HCT116 (cell line): ENCODE measurements at regions not wholly inside any gene's neighbourhood (a gene's known extent, or its start where the extent isn't known, plus 50 kb on each side); places are given as distances from the start of the nearest gene placed in this dataset.

Source experiments
- ATAC-seq: fragments of 200-7000 bp; cut with Tn5 transposase; 2 replicates; pipeline ENCODE4 v1.9.1; 2020; ENCODE audit warnings: mild to moderate bottlenecking, moderate library complexity
- BruUV-seq: library from RNA; stranded (reverse); fragments of 400-500 nt; replicated peaks from 2 replicates; lab custom pipeline; 2021; lab: Mats Ljungman, UMichigan
- CTCF ChIA-PET: fragments of 300-600 bp; sonication (Branson Sonifier 250); formaldehyde crosslinking; loops from one replicate; lab custom pipeline; 2021; ENCODE audit warnings: antibody characterized with exemption; lab: Charles Lee
- POLR2A ChIA-PET: fragments of 300-600, 350-600 bp; sonication (Branson Sonifier 250); formaldehyde crosslinking; loops from one replicate; lab custom pipeline; 2021; ENCODE audit warnings: antibody characterized with exemption; lab: Charles Lee
- RAD21 ChIA-PET, 2 experiments: fragments of 300-600 bp; sonication (Branson Sonifier 250); formaldehyde crosslinking; loops; one replicate each; lab custom pipeline; 2023; ENCODE audit warnings: low total read pairs in 2 of 2; ENCODE audit not compliant: uncharacterized antibody in 2 of 2, unreplicated experiment in 2 of 2, low non-redundant PET in 1 of 2; lab: Charles Lee
- DNase-seq: peaks from one replicate; pipeline ENCODE4 v3.0.0-alpha.2; 2010; ENCODE audit warnings: low read depth, low spot score
- H2AFZ ChIP-seq: fragments of 200-600 bp; shearing (Covaris generic), sonication (generic); 2 replicates; pipeline ENCODE4 v1.6.1; 2017; ENCODE audit warnings: low read depth, mixed run types, mixed read lengths, antibody characterized with exemption, low read length; ENCODE audit not compliant: poor library complexity, severe bottlenecking
- H3K27ac ChIP-seq: 2 replicates; pipeline ENCODE4 v1.5.1; 2012; ENCODE audit warnings: low read depth, low read length
- H3K27me3 ChIP-seq: fragments of 200-600 bp; sonication (generic); 2 replicates; pipeline ENCODE4 v1.6.1; 2016; ENCODE audit warnings: mixed run types, low read length, mixed read lengths; ENCODE audit not compliant: insufficient read depth
- H3K36me3 ChIP-seq, 2 experiments: fragments of 200-500 bp in 1 of 2; fragments of 200-600 bp in 1 of 2; sonication (Bioruptor generic) in 1 of 2; sonication (generic) in 1 of 2; 2 replicates each; pipeline versions ENCODE4 v1.5.1 to v1.6.1; 2014 to 2016; ENCODE audit warnings: low read length in 2 of 2, inconsistent platforms in 1 of 2, mixed read lengths in 1 of 2, mixed run types in 1 of 2; ENCODE audit not compliant: insufficient read depth in 2 of 2, control insufficient read depth in 1 of 2
- H3K4me1 ChIP-seq, 2 experiments: fragments of 200-600 bp in 1 of 2; sonication (generic) in 1 of 2; 2 replicates each; pipeline versions ENCODE4 v1.5.1 to v1.6.1; 2012 to 2017; ENCODE audit warnings: low read length in 2 of 2, inconsistent platforms in 1 of 2, mild to moderate bottlenecking in 1 of 2, mixed read lengths in 1 of 2, mixed run types in 1 of 2, moderate library complexity in 1 of 2; ENCODE audit not compliant: insufficient read depth in 2 of 2, control insufficient read depth in 1 of 2
- H3K4me2 ChIP-seq: fragments of 200-600 bp; sonication (generic); 2 replicates; pipeline ENCODE4 v1.6.1; 2017; ENCODE audit warnings: mixed run types, low read length, mixed read lengths
- H3K4me3 ChIP-seq, 2 experiments: fragments of 200-600 bp in 1 of 2; sonication (generic) in 1 of 2; replicated peaks in 1 of 2; 2 replicates each; pipeline ENCODE4 v1.5.1; 2011 to 2016; ENCODE audit warnings: low read length in 2 of 2, control low read depth in 1 of 2, low read depth in 1 of 2, mild to moderate bottlenecking in 1 of 2, mixed read lengths in 1 of 2, mixed run types in 1 of 2
- H3K79me2 ChIP-seq: fragments of 200-600 bp; sonication (generic); 2 replicates; pipeline ENCODE4 v1.6.1; 2017; ENCODE audit warnings: mild to moderate bottlenecking, mixed run types, low read length, moderate library complexity, mixed read lengths; ENCODE audit not compliant: insufficient read depth
- H3K9ac ChIP-seq: fragments of 200-600 bp; sonication (generic); 2 replicates; pipeline ENCODE4 v1.6.1; 2016; ENCODE audit warnings: low read length, mixed read lengths
- H3K9me2 ChIP-seq: fragments of 200-600 bp; sonication (generic), shearing (Covaris generic); 2 replicates; pipeline ENCODE4 v1.6.1; 2017; ENCODE audit warnings: mixed run types, mild to moderate bottlenecking, moderate library complexity; ENCODE audit not compliant: insufficient read depth
- H3K9me3 ChIP-seq, 2 experiments: fragments of 200-500 bp in 1 of 2; fragments of 200-600 bp in 1 of 2; sonication (Bioruptor generic) in 1 of 2; sonication (generic) in 1 of 2; 2 replicates each; pipeline ENCODE4 v1.6.1; 2014 to 2017; ENCODE audit warnings: low read length in 2 of 2, mixed read lengths in 2 of 2, inconsistent platforms in 1 of 2, low read depth in 1 of 2, mild to moderate bottlenecking in 1 of 2, mixed run types in 1 of 2, moderate library complexity in 1 of 2; ENCODE audit not compliant: control insufficient read depth in 1 of 2, insufficient read depth in 1 of 2
- H4K20me1 ChIP-seq: fragments of 200-600 bp; sonication (generic), shearing (Covaris generic); 2 replicates; pipeline ENCODE4 v1.6.1; 2017; ENCODE audit warnings: mixed run types, mild to moderate bottlenecking, moderate library complexity; ENCODE audit not compliant: insufficient read depth
- ATF3 ChIP-seq: IDR thresholded peaks from 2 replicates; pipeline ENCODE4 v1.6.1; 2012
- CBX3 ChIP-seq: IDR thresholded peaks from 2 replicates; pipeline ENCODE4 v1.6.1; 2012; ENCODE audit warnings: low read depth
- EGR1 ChIP-seq: IDR thresholded peaks from 2 replicates; pipeline ENCODE4 v1.6.1; 2012; ENCODE audit warnings: low read depth
- EZH2 ChIP-seq: fragments of 200-600 bp; sonication (generic); IDR thresholded peaks from 2 replicates; pipeline ENCODE4 v1.6.1; 2017; ENCODE audit warnings: antibody characterized with exemption, mixed run types
- EZH2phosphoT487 ChIP-seq: fragments of 200-600 bp; IDR thresholded peaks from 2 replicates; pipeline ENCODE4 v1.6.1; 2018; ENCODE audit warnings: antibody characterized with exemption, borderline replicate concordance
- FOSL1 ChIP-seq: IDR thresholded peaks from 2 replicates; pipeline ENCODE4 v1.6.1; 2012; ENCODE audit warnings: low read depth
- JUND ChIP-seq: IDR thresholded peaks from 2 replicates; pipeline ENCODE4 v1.6.1; 2012
- MAX ChIP-seq: IDR thresholded peaks from 2 replicates; pipeline ENCODE4 v1.6.1; 2012
- POLR2A ChIP-seq: IDR thresholded peaks from 2 replicates; pipeline ENCODE4 v1.7.0; 2011; ENCODE audit warnings: borderline replicate concordance; ENCODE audit not compliant: insufficient read depth, insufficient read length; ENCODE audit errors: extremely low read depth
- POLR2AphosphoS5 ChIP-seq: IDR thresholded peaks from 2 replicates; pipeline ENCODE4 v1.6.1; 2011; ENCODE audit warnings: mild to moderate bottlenecking, low read depth, low read length, moderate library complexity
- RAD21 ChIP-seq: IDR thresholded peaks from 2 replicates; pipeline ENCODE4 v1.6.1; 2012; ENCODE audit warnings: low read depth, mild to moderate bottlenecking
- REST ChIP-seq: IDR thresholded peaks from 2 replicates; pipeline ENCODE4 v1.6.1; 2012; ENCODE audit warnings: low read depth
- SP1 ChIP-seq: IDR thresholded peaks from 2 replicates; pipeline ENCODE4 v1.6.1; 2012; ENCODE audit warnings: low read depth
- TCF7L2 ChIP-seq: IDR thresholded peaks from 2 replicates; pipeline ENCODE4 v1.7.0; 2011; ENCODE audit warnings: borderline replicate concordance, inconsistent platforms; ENCODE audit not compliant: insufficient read depth, insufficient read length; ENCODE audit errors: extremely low read depth
- ZBTB33 ChIP-seq: IDR thresholded peaks from 2 replicates; pipeline ENCODE4 v1.6.1; 2011; ENCODE audit warnings: mild to moderate bottlenecking, low read length, moderate library complexity; ENCODE audit not compliant: insufficient replicate concordance; ENCODE audit errors: extremely low read depth
- ZNF274 ChIP-seq: fragments of 200-500 bp; sonication (Bioruptor generic); IDR thresholded peaks from 2 replicates; pipeline ENCODE4 v1.6.1; 2014; ENCODE audit warnings: mild to moderate bottlenecking, low read depth, low read length, inconsistent platforms
- intact Hi-C: fragments of 100-400 bp; cut with micrococcal nuclease; formaldehyde crosslinking; loops from 2 replicates; pipeline ENCODE4 v1.10.0; 2022

GRCh38 chr13:83738407-83738806, 143.9 kb downstream of the SLITRK1 start:
- Histone ChIP-seq H3K4me1 (no peaks in the 10 kb centered on the region), H3K4me3 (no peak overlapping the region)
- ChIA-PET CTCF (no interaction called here), POLR2A (no interaction called here)
- no peak for DNase-seq
- intact Hi-C loops: no loop called here
- TF ChIP-seq RAD21 (no peak), ATF3 (no peak), EZH2 (no peak), ZNF274 (no peak), JUND (no peak)
- TF ChIP-seq, all 23 proteins: peak for 0
- Histone ChIP-seq H3K36me3 (no peaks in the 10 kb centered on the region), H3K4me2 (no peak overlapping the region), H3K9ac (no peak overlapping the region), H4K20me1 (no peaks in the 10 kb centered on the region), H2AFZ (no peak overlapping the region), H3K27me3 (no peaks in the 10 kb centered on the region), H3K9me2 (no peaks in the 10 kb centered on the region), H3K27ac (no peak overlapping the region), H3K9me3 (no peaks in the 10 kb centered on the region; a peak in 1 of 4 replicates), H3K79me2 (no peaks in the 10 kb centered on the region)
- no peak for ATAC-seq
- BruUV-seq: no TSS peak
- RAD21 ChIA-PET: no interaction called here

GRCh38 chr13:83733293-83733692, 149.0 kb downstream of the SLITRK1 start:
- no peak for ATAC-seq
- Histone ChIP-seq H4K20me1 (no peaks in the 10 kb centered on the region), H3K9ac (no peak overlapping the region), H3K4me3 (no peak overlapping the region), H3K27ac (no peak overlapping the region), H2AFZ (no peak overlapping the region), H3K79me2 (no peaks in the 10 kb centered on the region), H3K4me1 (no peaks in the 10 kb centered on the region), H3K9me2 (no peaks in the 10 kb centered on the region), H3K9me3 (no peaks in the 10 kb centered on the region), H3K27me3 (no peaks in the 10 kb centered on the region), H3K36me3 (no peaks in the 10 kb centered on the region), H3K4me2 (no peak overlapping the region)
- POLR2A ChIA-PET: no interaction called here
- RAD21 ChIA-PET: no interaction called here
- no TSS peak for BruUV-seq
- CTCF ChIA-PET: no interaction called here
- intact Hi-C loops: no loop called here
- DNase-seq: no peak
- TF ChIP-seq JUND: no peak
- TF ChIP-seq ZBTB33: no peak
- no peak for TF ChIP-seq POLR2A
- no peak for TF ChIP-seq FOSL1
- TF ChIP-seq REST: no peak
- no peak for TF ChIP-seq EGR1
- TF ChIP-seq POLR2AphosphoS5: no peak
- no peak for TF ChIP-seq EZH2phosphoT487
- no peak for TF ChIP-seq CBX3
- TF ChIP-seq TCF7L2: no peak
- no peak for TF ChIP-seq SP1
- no peak for TF ChIP-seq ZNF274
- TF ChIP-seq MAX: no peak
- no peak for TF ChIP-seq EZH2
